Psoas muscle (tissue), 7 donors: ENCODE measurements at regions not wholly inside any gene's neighbourhood (a gene's known extent, or its start where the extent isn't known, plus 50 kb on each side); places are given as distances from the start of the nearest gene placed in this dataset.

Source experiments
- ATAC-seq, 4 donors: fragments of 200-7000 bp; cut with Tn5 transposase; one replicate each; pipeline ENCODE4 v1.9.1; 2020; ENCODE audit warnings: moderate library complexity in 3 of 4, mild to moderate bottlenecking in 2 of 4
- DNase-seq, 2 donors: peaks; one replicate each; pipeline ENCODE4 v3.0.0-alpha.2; 2020
- H3K27ac ChIP-seq: fragments of 200-600 bp; one replicate; pipeline ENCODE4 v1.8.0; 2022
- H3K27me3 ChIP-seq, 3 donors: fragments of 200-600 bp in 1 of 3; one replicate each; pipeline versions ENCODE4 v1.6.1 to v1.8.0; 2013 to 2022; ENCODE audit warnings: low read length in 2 of 3, mild to moderate bottlenecking in 2 of 3, moderate library complexity in 1 of 3; ENCODE audit not compliant: insufficient read depth in 3 of 3
- H3K36me3 ChIP-seq, 2 donors: fragments of 200-600 bp in 1 of 2; one replicate each; pipeline versions ENCODE4 v1.6.1 to v1.8.0; 2013 to 2022; ENCODE audit warnings: low read depth in 1 of 2, mild to moderate bottlenecking in 1 of 2, moderate library complexity in 1 of 2; ENCODE audit not compliant: insufficient read depth in 1 of 2
- H3K4me1 ChIP-seq: fragments of 200-600 bp; one replicate; pipeline ENCODE4 v1.8.0; 2022
- H3K4me3 ChIP-seq: fragments of 200-600 bp; one replicate; pipeline ENCODE4 v1.8.0; 2022; ENCODE audit warnings: mild to moderate bottlenecking
- H3K9me3 ChIP-seq: fragments of 200-600 bp; one replicate; pipeline ENCODE4 v1.8.0; 2022
- CTCF ChIP-seq: fragments of 200-600 bp; IDR thresholded peaks from one replicate; pipeline ENCODE4 v1.8.0; 2022; ENCODE audit warnings: antibody characterized with exemption
- WGBS, 3 donors: extraction: QIAGEN DNeasy Blood & Tissue Kit; methylation state at CpG; one replicate each; pipeline versions ENCODE4 v1.1.6 to v1.1.7; 2013; 5-methylcytosine and 5-hydroxymethylcytosine counted together
- intact Hi-C, 2 donors: fragments of 100-400 bp; cut with DNase I; formaldehyde crosslinking; loops; one replicate each; pipeline versions ENCODE4 v1.11.0 to v1.14.2; 2022
- donor health status: healthy with polysubstance abuse.
- donor health status: DM: no; HTN: no; CAD: no; lungs with moderate emphysema.
- donor health status: Bipolar disorder and iron deficiency.
- donor health status: healthy.
- donor health status: DM: yes; HTN: yes; CAD: no.
- donor health status: DM: no; HTN: no; CAD: no.
- donor health status: DM: yes; HTN: yes; CAD: no.

- peaks cover 10% of the 10 kb centered on the region for H3K4me1 ChIP-seq
- DNase-seq (no peak), ATAC-seq (no peak)
- no peaks in the 10 kb centered on the region for H3K36me3 ChIP-seq
- no peak overlapping the region for H3K4me3 ChIP-seq
- intact Hi-C loops: no loop called here
- H3K27me3 ChIP-seq: no peaks in the 10 kb centered on the region
- no peak for TF ChIP-seq CTCF
- H3K9me3 ChIP-seq: no peaks in the 10 kb centered on the region
- WGBS, 3 donors: 31 to 48% (median 37%) methylated on average over 1 of the region's 1 CpG
- no peak overlapping the region for H3K27ac ChIP-seq
These were observed 96.2 kb downstream of the ADRB2 start for GRCh38 chr5:148922606-148923005.

- intact Hi-C loops: no loop called here
- Histone ChIP-seq H3K27ac (no peak overlapping the region), H3K9me3 (no peaks in the 10 kb centered on the region), H3K4me1 (peaks cover 14% of the 10 kb centered on the region), H3K27me3 (no peaks in the 10 kb centered on the region), H3K4me3 (no peak overlapping the region), H3K36me3 (no peaks in the 10 kb centered on the region)
- DNase-seq (no peak), ATAC-seq (no peak)
- TF ChIP-seq CTCF: no peak
- WGBS, 3 donors: 92 to 97% (median 94%) methylated on average over 1 of the region's 1 CpG
These were observed 96.6 kb downstream of the ADRB2 start for GRCh38 chr5:148923023-148923422.

DNA sequence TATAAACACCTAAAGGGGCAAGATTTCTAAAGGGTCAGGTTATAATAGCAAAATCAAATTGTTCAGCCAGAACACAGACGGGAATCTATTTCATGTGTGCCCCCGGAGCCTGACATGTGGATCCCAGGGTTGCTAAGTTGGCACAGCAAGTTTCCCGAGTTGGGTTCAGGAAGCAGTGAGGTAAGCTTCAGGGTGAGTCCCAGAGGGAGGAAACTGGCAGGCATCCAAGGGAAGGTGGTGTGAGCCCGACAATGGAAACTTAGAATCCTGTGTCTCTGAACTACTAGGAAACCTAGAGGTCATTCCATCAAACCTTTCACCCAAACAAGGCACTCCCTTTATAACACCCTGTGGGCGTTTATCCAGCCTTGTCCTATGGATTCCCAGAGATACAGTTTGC, 98.4 kb downstream of the ADRB2 start:
- no peaks in the 10 kb centered on the region for H3K9me3 ChIP-seq
- H3K4me3 ChIP-seq: no peak overlapping the region
- no peak for TF ChIP-seq CTCF
- H3K4me1 ChIP-seq: peaks cover 19% of the 10 kb centered on the region
- peak in 2 of 4 donors; percentile 29 to 33 for ATAC-seq
- H3K36me3 ChIP-seq: no peaks in the 10 kb centered on the region
- DNase-seq: no peak
- H3K27ac ChIP-seq: no peak overlapping the region
- 37 to 56% (median 47%) methylated on average over 5 of the region's 5 CpGs for WGBS, 3 donors
- intact Hi-C loops: no loop called here
- no peaks in the 10 kb centered on the region for H3K27me3 ChIP-seq

DNA sequence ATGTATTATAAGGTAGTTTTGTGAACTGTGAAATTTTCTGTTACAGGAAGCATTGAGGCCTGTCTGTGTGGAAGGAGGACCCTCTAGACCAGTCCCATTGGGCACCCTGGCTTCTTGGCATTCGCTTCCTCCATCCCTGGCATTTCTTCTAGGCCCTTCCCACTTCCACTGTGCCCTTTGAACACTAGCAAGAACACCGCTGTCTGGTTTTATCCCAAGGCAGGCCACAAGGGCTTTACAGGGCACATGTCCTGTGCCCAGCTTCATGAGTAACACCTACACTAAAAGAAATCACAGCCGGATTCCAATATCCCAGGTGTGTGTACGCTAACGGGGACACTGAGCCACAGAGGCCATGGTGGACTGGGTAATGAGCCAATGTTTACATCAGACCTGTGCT, 99.8 kb downstream of the ADRB2 start:
- intact Hi-C loops: no loop called here

More for the DNA sequence above, 99.8 kb downstream of the ADRB2 start:
- TF ChIP-seq CTCF: no peak
- H3K27me3 ChIP-seq: no peaks in the 10 kb centered on the region
- peak in 2 of 4 donors; percentile 16 to 19 for ATAC-seq
- no peak for DNase-seq
- H3K9me3 ChIP-seq: no peaks in the 10 kb centered on the region
- peaks cover 19% of the 10 kb centered on the region for H3K4me1 ChIP-seq
- H3K4me3 ChIP-seq: no peak overlapping the region
- no peaks in the 10 kb centered on the region for H3K36me3 ChIP-seq
- no peak overlapping the region for H3K27ac ChIP-seq
- WGBS, 3 donors: 89 to 94% (median 90%) methylated on average over 5 of the region's 5 CpGs
